ENCODE measurements at regions not wholly inside any gene's neighbourhood (a gene's known extent, or its start where the extent isn't known, plus 50 kb on each side); places are given as distances from the start of the nearest gene placed in this dataset.
"Not testable (repeated sequence)": the region's sequence is repeated elsewhere in the genome, so short reads cannot be mapped to it uniquely, and the experiment has no call there.

- Histone ChIP-seq H3K27me3 (ENCODE audit: control insufficient read depth, insufficient read depth, low read length) (no peaks in the 10 kb centered on the region), H3K79me2 (no peaks in the 10 kb centered on the region), H3K4me3 (ENCODE audit: low read depth, low read length) (peak overlapping the region; percentile 40), H3K36me3 (ENCODE audit: control insufficient read depth, insufficient read depth, low read length) (no peaks in the 10 kb centered on the region), H3K4me2 (ENCODE audit: low read length) (peak overlapping the region; percentile 67), H3K4me1 (no peaks in the 10 kb centered on the region), H2AFZ (peak overlapping the region; percentile 95), H3K9ac (no peak overlapping the region), H3K9me3 (ENCODE audit: control insufficient read depth, low read length) (no peaks in the 10 kb centered on the region), H3K27ac (peak overlapping the region; percentile 47)
- TF ChIP-seq CTCF (IDR thresholded peaks at IDR 0.05), result no peak
These were observed 78.5 kb upstream of the FAM174B start for GRCh38 chr15:92733934-92734521.

GRCh38 chr15:92739246-92739645 lies 83.7 kb upstream of the FAM174B start:
- not testable (repeated sequence) for H3K4me2 ChIP-seq (ENCODE audit: low read length); H3K27me3 ChIP-seq (ENCODE audit: control insufficient read depth, insufficient read depth, low read length); H3K9me3 ChIP-seq (ENCODE audit: control insufficient read depth, low read length); H3K36me3 ChIP-seq (ENCODE audit: control insufficient read depth, insufficient read depth, low read length); H3K79me2 ChIP-seq; H3K9ac ChIP-seq; H3K4me3 ChIP-seq (ENCODE audit: low read depth, low read length); H3K27ac ChIP-seq; H2AFZ ChIP-seq; H3K4me1 ChIP-seq

- TF ChIP-seq CTCF (IDR thresholded peaks at IDR 0.05), result no peak
- no peaks in the 10 kb centered on the region for H3K79me2 ChIP-seq
- no peak overlapping the region for H3K9ac ChIP-seq
- no peak overlapping the region for H3K4me2 ChIP-seq (ENCODE audit: low read length)
- no peak overlapping the region for H3K27ac ChIP-seq
- H2AFZ ChIP-seq, result no peak overlapping the region
- H3K27me3 ChIP-seq (ENCODE audit: control insufficient read depth, insufficient read depth, low read length), result no peaks in the 10 kb centered on the region
- no peaks in the 10 kb centered on the region for H3K36me3 ChIP-seq (ENCODE audit: control insufficient read depth, insufficient read depth, low read length)
- H3K4me3 ChIP-seq (ENCODE audit: low read depth, low read length), result no peak overlapping the region
- H3K4me1 ChIP-seq, result no peaks in the 10 kb centered on the region
- H3K9me3 ChIP-seq (ENCODE audit: control insufficient read depth, low read length), result no peaks in the 10 kb centered on the region
These were observed 90.3 kb upstream of the FAM174B start for GRCh38 chr15:92745845-92746271.

GRCh38 chr15:92747047-92747446 lies 91.5 kb upstream of the FAM174B start:
- no peak overlapping the region for H3K9ac ChIP-seq
- no peaks in the 10 kb centered on the region for H3K27me3 ChIP-seq (ENCODE audit: control insufficient read depth, insufficient read depth, low read length)
- no peak overlapping the region for H3K4me2 ChIP-seq (ENCODE audit: low read length)
- no peaks in the 10 kb centered on the region for H3K4me1 ChIP-seq
- no peak for TF ChIP-seq CTCF (IDR thresholded peaks at IDR 0.05)
- no peak overlapping the region for H3K4me3 ChIP-seq (ENCODE audit: low read depth, low read length)
- no peak overlapping the region for H2AFZ ChIP-seq
- no peak overlapping the region for H3K27ac ChIP-seq
- no peaks in the 10 kb centered on the region for H3K79me2 ChIP-seq
- H3K36me3 ChIP-seq (ENCODE audit: control insufficient read depth, insufficient read depth, low read length), result no peaks in the 10 kb centered on the region
- no peaks in the 10 kb centered on the region for H3K9me3 ChIP-seq (ENCODE audit: control insufficient read depth, low read length)

GRCh38 chr15:92749216-92749615 lies 93.6 kb upstream of the FAM174B start:
- Histone ChIP-seq H3K36me3 (ENCODE audit: control insufficient read depth, insufficient read depth, low read length) (no peaks in the 10 kb centered on the region), H3K27ac (no peak overlapping the region), H3K79me2 (no peaks in the 10 kb centered on the region), H3K4me2 (ENCODE audit: low read length) (no peak overlapping the region), H3K9me3 (ENCODE audit: control insufficient read depth, low read length) (no peaks in the 10 kb centered on the region), H3K9ac (no peak overlapping the region), H3K4me3 (ENCODE audit: low read depth, low read length) (no peak overlapping the region), H2AFZ (no peak overlapping the region), H3K4me1 (no peaks in the 10 kb centered on the region), H3K27me3 (ENCODE audit: control insufficient read depth, insufficient read depth, low read length) (no peaks in the 10 kb centered on the region)
- TF ChIP-seq CTCF (IDR thresholded peaks at IDR 0.05), result no peak

All from parathyroid adenoma (tissue), 2 donors.